Keratinocyte (primary cell): ENCODE measurements at regions not wholly inside any gene's neighbourhood (a gene's known extent, or its start where the extent isn't known, plus 50 kb on each side); places are given as distances from the start of the nearest gene placed in this dataset.

Source experiments
- CTCF ChIP-seq, 3 experiments: IDR thresholded peaks in 1 of 3; conservative IDR thresholded peaks in 1 of 3; optimal IDR thresholded peaks in 1 of 3; 2 replicates in 2 of 3; 3 replicates in 1 of 3; pipeline versions ENCODE3 to v1.5.1; 2011; ENCODE audit warnings: low read length in 3 of 3, mild to moderate bottlenecking in 3 of 3, moderate library complexity in 2 of 3, control low read depth in 1 of 3, inconsistent platforms in 1 of 3; ENCODE audit not compliant: insufficient read depth in 2 of 3; ENCODE audit errors: extremely low read depth in 1 of 3
- EZH2 ChIP-seq: IDR thresholded peaks from one replicate; pipeline ENCODE4 v1.6.1; 2012; ENCODE audit warnings: inconsistent platforms, mild to moderate bottlenecking, low read length, moderate library complexity

GRCh38 chr2:66940080-66940479 lies 457.1 kb upstream of the ETAA1 start:
- TF ChIP-seq EZH2 (no peak), CTCF (optimal IDR thresholded peaks at IDR 0.05 in 1 of 3, IDR thresholded peaks at IDR 0.05 in 1 of 3, conservative IDR thresholded peaks at IDR 0.05 in 1 of 3; ENCODE audit: extremely low read depth in 1 of 3, insufficient read depth in 2 of 3, low read length in 3 of 3) (no peak)
